ENCODE measurements at regions not wholly inside any gene's neighbourhood (a gene's known extent, or its start where the extent isn't known, plus 50 kb on each side); places are given as distances from the start of the nearest gene placed in this dataset.

GRCh38 chr1:218686258-218686657 is 341.1 kb downstream of the TGFB2 start:
- DNase-seq: no peak

- DNase-seq: no peak
Measured at GRCh38 chr1:218686761-218687160, 341.6 kb downstream of the TGFB2 start.

- no peak for DNase-seq
Measured at GRCh38 chr1:218692808-218693207, 347.7 kb downstream of the TGFB2 start.

GRCh38 chr1:218693599-218693998 is 348.5 kb downstream of the TGFB2 start:
- no peak for DNase-seq

GRCh38 chr1:218694085-218694484 is 348.9 kb downstream of the TGFB2 start:
- no peak for DNase-seq

GRCh38 chr1:218694636-218695035 is 349.5 kb downstream of the TGFB2 start:
- no peak for DNase-seq

- DNase-seq: no peak
Measured at GRCh38 chr1:218695525-218695924, 350.4 kb downstream of the TGFB2 start.

GRCh38 chr1:218698141-218698540 is 353.0 kb downstream of the TGFB2 start:
- no peak for DNase-seq

- DNase-seq: no peak
Measured at GRCh38 chr1:218699421-218699820, 354.3 kb downstream of the TGFB2 start.

GRCh38 chr1:218699865-218700264 is 354.7 kb downstream of the TGFB2 start:
- DNase-seq: no peak

GRCh38 chr1:218700666-218701065 is 355.5 kb downstream of the TGFB2 start:
- no peak for DNase-seq

GRCh38 chr1:218701131-218701530 is 356.0 kb downstream of the TGFB2 start:
- no peak for DNase-seq

GRCh38 chr1:218702775-218703174 is 357.6 kb downstream of the TGFB2 start:
- no peak for DNase-seq

- no peak for DNase-seq
Measured at GRCh38 chr1:218703836-218704235, 358.7 kb downstream of the TGFB2 start.

- no peak for DNase-seq
Measured at GRCh38 chr1:218705391-218705790, 360.3 kb downstream of the TGFB2 start.

GRCh38 chr1:218705911-218706893 is 361.1 kb downstream of the TGFB2 start:
- no peak for DNase-seq

- no peak for DNase-seq
Measured at GRCh38 chr1:218711001-218711400, 365.9 kb downstream of the TGFB2 start.

GRCh38 chr1:218711884-218712674 is 366.9 kb downstream of the TGFB2 start:
- no peak for DNase-seq

- no peak for DNase-seq
Measured at GRCh38 chr1:218712677-218713076, 367.5 kb downstream of the TGFB2 start.

- no peak for DNase-seq
Measured at GRCh38 chr1:218715961-218716669, 371.0 kb downstream of the TGFB2 start.

- no peak for DNase-seq
Measured at GRCh38 chr1:218717575-218717974, 372.4 kb downstream of the TGFB2 start.

- DNase-seq: no peak
Measured at GRCh38 chr1:218718206-218718605, 373.1 kb downstream of the TGFB2 start.

- no peak for DNase-seq
Measured at GRCh38 chr1:218718977-218719376, 373.8 kb downstream of the TGFB2 start.
